Activated naive CD4-positive, alpha-beta T cell treated with anti-CD3 and anti-CD28 coated beads, Interleukin-2, amount 50 U/mL, for 16 hours (primary cell): ENCODE measurements at regions not wholly inside any gene's neighbourhood (a gene's known extent, or its start where the extent isn't known, plus 50 kb on each side); places are given as distances from the start of the nearest gene placed in this dataset.
A peak's percentile ranks its signal among the peaks of the same experiment; 100 is the strongest.
"Not testable (repeated sequence)": the region's sequence is repeated elsewhere in the genome, so short reads cannot be mapped to it uniquely, and the experiment has no call there.

Experiments
- DNase-seq: peaks from one replicate; pipeline ENCODE4 v3.0.0-alpha.2; 2020

GRCh38 chr15:83335542-83335941 is 51.1 kb upstream of the BNC1 start:
- not testable (repeated sequence) for DNase-seq

DNA sequence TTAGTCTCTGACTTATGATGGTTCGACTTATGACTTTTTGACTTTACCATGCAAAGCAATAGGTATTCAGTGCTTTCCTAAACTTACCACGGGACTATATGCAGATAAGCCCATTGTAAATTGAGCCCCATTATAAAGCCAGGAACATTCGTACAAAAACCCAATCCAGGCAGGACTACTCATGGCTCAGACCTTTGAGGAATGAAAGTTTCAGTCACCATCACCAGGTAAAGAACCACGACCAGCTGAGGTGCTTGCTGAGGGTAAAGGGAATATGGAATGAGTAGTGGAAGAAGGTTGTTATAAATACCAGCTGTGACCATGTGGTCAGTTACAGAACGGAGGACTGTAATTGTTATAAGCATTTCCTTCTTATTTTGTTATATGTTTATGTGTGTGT is 54.9 kb upstream of the BNC1 start:
- DNase-seq, result no peak

GRCh38 chr15:83340087-83340486 is 55.6 kb upstream of the BNC1 start:
- DNase-seq, result no peak

- DNase-seq, result no peak
These were observed 61.9 kb upstream of the BNC1 start for GRCh38 chr15:83346342-83346741.

DNA sequence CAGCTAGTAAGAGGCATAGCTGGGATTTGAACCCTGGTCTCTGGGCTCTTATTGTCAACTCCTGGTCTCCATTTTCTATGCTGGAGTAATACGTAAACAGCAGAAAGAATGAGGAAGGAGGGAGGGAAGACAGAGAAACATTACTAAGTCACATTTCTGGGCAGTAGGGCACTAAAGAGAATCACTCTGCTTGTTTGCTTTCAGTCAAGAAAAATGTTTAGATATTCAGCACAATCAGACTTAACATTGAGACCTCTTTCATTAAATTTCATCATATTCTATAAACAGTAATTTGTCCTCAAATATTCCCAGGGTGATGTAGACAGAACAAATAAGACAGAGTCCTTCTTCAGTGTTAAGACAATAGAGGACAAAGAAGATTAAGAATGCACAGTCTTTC is 67.7 kb upstream of the BNC1 start:
- DNase-seq, result no peak

DNA sequence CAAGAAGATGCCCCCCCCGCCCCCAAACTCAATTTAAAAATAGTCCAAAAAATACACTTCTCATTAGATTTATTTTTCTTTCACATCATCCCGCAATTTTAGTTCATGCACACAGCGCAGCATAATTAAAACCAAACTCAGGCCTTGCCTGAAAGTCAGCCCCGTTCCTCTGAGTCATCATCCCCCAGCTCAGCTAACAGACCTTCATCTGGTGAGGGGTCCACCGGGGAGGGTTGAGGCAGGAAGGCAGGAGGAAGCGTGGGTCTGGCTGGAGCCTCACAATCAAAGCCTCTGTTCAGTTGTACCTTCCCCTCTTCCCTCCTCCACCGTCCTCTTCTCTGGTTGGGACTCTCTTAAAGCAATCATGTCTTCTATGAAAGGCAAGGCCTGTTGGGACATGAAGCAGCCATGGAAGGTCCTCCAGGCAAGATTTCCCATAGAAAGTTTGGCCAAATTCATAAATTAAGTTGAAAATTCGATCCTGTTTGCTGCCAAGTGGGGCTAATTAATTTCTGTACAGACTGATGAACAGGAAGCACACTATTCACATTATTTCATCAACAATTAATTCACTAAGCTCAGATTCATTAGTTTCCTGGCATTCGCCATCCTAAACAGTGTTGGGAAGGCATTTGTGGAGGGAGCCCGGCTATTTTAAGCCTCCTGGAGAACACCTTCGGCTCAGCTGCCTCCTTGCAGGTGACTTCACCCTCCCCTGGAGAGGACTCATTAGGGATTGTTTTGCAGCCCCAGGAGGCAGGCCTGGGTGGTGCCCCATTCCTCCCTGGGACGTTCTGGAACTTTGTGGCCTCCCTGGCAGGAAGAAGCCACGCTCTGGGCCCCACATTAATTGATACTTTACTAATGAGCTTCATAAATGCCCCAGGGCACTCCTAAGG is 72.3 kb upstream of the BNC1 start:
- DNase-seq, result no peak

- no peak for DNase-seq
These were observed 74.6 kb upstream of the BNC1 start for GRCh38 chr15:83358972-83359564.

DNA sequence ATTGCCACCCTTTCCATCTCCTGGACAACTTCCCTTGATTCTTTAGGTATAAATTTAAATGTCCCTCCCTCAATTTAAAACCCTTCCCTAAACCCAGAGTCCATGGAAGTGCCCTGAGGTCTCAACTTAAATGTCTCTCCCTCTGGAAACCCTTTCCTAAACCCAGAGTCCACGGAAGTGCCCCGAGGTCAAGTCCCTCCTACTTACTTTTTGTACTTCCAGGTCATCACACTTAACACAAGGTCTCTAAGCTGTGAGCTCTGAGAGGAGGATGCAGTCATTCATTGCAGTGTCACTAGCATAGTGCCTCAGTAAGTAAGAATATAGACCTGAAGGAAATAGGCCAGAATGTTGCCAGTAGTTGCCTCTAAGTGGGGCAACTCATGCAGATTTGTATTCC is 78.2 kb upstream of the BNC1 start:
- DNase-seq, result no peak

- DNase-seq, result no peak
These were observed 80.0 kb upstream of the BNC1 start for GRCh38 chr15:83364501-83364900.

GRCh38 chr15:83365370-83365938 is 81.0 kb upstream of the BNC1 start:
- DNase-seq, result peak; percentile 14

DNA sequence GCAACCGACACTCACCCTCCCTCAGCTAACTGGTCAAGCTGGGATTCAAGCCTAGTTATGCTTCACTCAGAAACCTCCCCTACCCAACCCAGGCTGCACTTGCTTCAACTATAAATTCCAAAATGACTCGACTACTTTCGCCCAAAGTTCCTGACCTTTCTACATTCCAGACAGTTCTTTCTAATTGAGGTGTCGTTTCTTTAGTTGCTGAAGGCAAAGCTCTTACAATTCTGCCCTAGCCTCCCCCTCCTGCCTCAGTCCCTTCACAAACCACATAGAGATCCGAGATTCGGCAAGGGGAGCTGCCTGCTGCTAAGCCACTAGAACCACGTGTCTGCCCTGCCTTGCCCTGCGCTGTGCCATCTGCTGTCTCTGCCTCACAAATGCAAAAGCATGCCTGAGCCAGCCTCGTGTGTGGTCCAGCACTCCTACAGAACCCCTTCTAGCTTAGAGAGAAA is 74.7 kb upstream of the SH3GL3 start:
- no peak for DNase-seq

GRCh38 chr15:83378921-83379578 is 68.1 kb upstream of the SH3GL3 start:
- DNase-seq, result no peak

DNA sequence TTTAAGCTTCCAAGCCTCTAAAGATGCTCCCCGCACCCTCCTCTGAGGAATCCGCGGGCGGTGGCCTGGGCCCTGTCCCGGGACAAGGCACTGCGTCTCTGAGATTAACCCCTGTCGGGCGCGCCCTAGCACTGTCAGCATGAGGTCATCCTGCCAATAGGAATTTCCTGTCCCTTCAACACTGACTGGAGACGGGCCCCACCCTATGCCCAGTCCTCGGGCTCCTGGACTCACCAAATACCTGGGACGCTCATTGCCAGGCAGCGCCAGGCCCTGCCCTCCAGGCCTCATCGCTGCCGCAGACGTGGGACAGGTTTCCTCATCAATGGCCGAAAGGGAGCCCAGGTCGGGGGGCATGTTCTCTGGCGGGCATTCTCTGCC is 67.6 kb upstream of the SH3GL3 start:
- no peak for DNase-seq

DNA sequence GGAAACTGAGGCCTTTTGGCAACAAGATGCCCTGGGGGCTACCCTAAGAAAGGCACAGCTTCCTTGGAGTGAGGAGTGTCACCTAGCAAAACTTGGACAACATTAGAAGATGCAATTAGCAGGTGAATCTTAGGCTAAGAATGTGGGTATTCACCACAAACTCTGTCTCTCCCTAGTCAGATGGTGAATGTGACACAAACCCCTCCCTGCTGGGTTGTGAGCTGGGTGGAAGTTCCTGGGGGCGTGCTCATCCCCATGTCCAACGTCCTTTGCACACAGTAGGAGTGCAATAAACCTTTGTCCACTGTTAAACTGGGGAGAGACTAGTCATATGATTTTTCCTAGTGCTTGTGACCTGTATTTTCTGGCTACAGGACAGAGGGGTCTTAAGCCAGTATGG is 67.1 kb upstream of the SH3GL3 start:
- no peak for DNase-seq

DNA sequence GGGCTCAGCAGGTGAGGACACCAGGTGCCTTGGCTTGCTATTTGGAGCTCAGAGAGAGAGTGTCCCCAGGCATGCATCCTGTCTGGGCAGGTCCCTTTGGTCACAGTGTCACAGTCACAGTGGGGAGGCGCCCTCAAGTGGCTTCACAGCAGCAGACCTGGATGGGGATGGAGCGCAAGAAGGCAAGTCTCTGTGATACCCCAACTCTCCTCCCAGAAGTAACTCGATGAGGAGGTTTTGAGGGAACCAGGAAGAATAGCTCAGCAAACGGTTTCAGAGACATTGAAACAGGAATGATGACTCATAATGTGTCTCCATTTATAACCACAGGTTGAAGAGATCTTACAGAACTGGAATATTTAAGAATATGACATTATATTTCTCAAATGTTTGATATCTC is 66.5 kb upstream of the SH3GL3 start:
- peak; percentile 19 for DNase-seq

- DNase-seq, result not testable (repeated sequence)
These were observed 63.5 kb upstream of the SH3GL3 start for GRCh38 chr15:83383608-83384139.

DNA sequence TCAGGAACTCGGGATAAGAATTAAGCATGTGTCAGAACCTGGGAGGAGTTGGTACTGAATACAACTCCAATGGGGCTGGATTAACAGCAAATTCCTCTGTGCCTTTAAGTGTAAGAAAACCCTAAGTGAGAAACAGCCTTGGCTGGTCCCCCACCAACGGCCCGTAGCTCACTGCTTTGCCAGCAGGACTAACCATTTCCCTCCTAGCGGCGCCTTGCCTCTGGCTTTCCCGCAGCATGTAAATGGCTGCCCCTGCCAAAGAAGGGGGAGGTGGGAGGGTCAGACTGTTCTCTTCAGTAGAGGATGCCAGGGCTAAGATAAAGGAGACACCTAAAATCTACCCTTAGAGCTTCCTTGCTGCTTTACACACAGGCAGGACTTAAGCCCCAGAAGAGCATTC is 51.0 kb upstream of the SH3GL3 start:
- no peak for DNase-seq
